K562 (cell line): ENCODE measurements at regions not wholly inside any gene's neighbourhood (a gene's known extent, or its start where the extent isn't known, plus 50 kb on each side); places are given as distances from the start of the nearest gene placed in this dataset.

Experiments
- ATAC-seq: fragments of 200-7000 bp; cut with Tn5 transposase; 3 replicates; pipeline ENCODE4 v1.9.1; 2020; ENCODE audit warnings: moderate library complexity
- BruUV-seq: library from RNA; stranded (reverse); fragments of 400-500 nt; replicated peaks from 2 replicates; lab custom pipeline; 2021; lab: Mats Ljungman, UMichigan
- CTCF ChIA-PET: fragments of 300-600 bp; formaldehyde crosslinking; extraction: SDS; loops from one replicate; lab custom pipeline; 2021; ENCODE audit warnings: low intra/inter-chr PET ratio; lab: Yijun Ruan, JAX
- POLR2A ChIA-PET: fragments of 300-600, 350-650 bp; sonication (Branson Sonifier 250); formaldehyde crosslinking; extraction: SDS; loops from one replicate; lab custom pipeline; 2021; ENCODE audit warnings: antibody characterized with exemption, inconsistent platforms; lab: Yijun Ruan, JAX
- DNase-seq, 4 experiments: peaks; one replicate each; pipeline versions ENCODE4 v3.0.0 to v3.0.0-alpha.2; 2011 to 2018; ENCODE audit warnings: low spot score in 3 of 4, mixed read lengths in 3 of 4; ENCODE audit errors: extremely low read depth in 1 of 4
- FAIRE-seq: peaks from 2 replicates; lab custom pipeline; 2011; peaks lifted over from hg19 to GRCh38; lab: Jason Lieb, UNC
- H2AFZ ChIP-seq: 2 replicates; pipeline ENCODE4 v1.6.0; 2011; ENCODE audit warnings: low read depth, low read length, control low read depth, inconsistent platforms
- H3K27ac ChIP-seq: fragments of 200-600 bp; 3 replicates; pipeline ENCODE4 v1.8.0; 2011; ENCODE audit warnings: low read depth, mild to moderate bottlenecking, control low read depth, inconsistent platforms, low read length, moderate library complexity, mixed read lengths; ENCODE audit errors: extremely low read depth
- H3K27me3 ChIP-seq, 2 experiments: fragments of 300-600 bp in 1 of 2; 2 replicates in 1 of 2; 3 replicates in 1 of 2; pipeline versions ENCODE4 v1.6.0 to v1.8.0; 2011; ENCODE audit warnings: inconsistent platforms in 2 of 2, low read length in 2 of 2, mild to moderate bottlenecking in 1 of 2, mixed read lengths in 1 of 2, moderate library complexity in 1 of 2; ENCODE audit not compliant: control insufficient read depth in 2 of 2, insufficient read depth in 2 of 2
- H3K36me3 ChIP-seq: fragments of 300-600 bp; 3 replicates; pipeline ENCODE4 v1.8.0; 2011; ENCODE audit warnings: mild to moderate bottlenecking, low read length, inconsistent platforms; ENCODE audit not compliant: control insufficient read depth, insufficient read depth
- H3K4me1 ChIP-seq, 2 experiments: fragments of 200-600 bp in 1 of 2; replicated peaks in 1 of 2; 2 replicates in 1 of 2; 3 replicates in 1 of 2; pipeline versions ENCODE4 v1.5.1 to v1.8.0; 2011; ENCODE audit warnings: inconsistent platforms in 2 of 2, low read length in 2 of 2, mild to moderate bottlenecking in 1 of 2, mixed read lengths in 1 of 2, moderate library complexity in 1 of 2; ENCODE audit not compliant: control insufficient read depth in 2 of 2, insufficient read depth in 2 of 2
- H3K4me2 ChIP-seq: 2 replicates; pipeline ENCODE4 v1.6.1; 2011; ENCODE audit warnings: low read length, control low read depth, inconsistent platforms, mixed read lengths; ENCODE audit not compliant: insufficient read depth
- H3K4me3 ChIP-seq: fragments of 200-600 bp; sonication (generic), shearing (Covaris generic); 2 replicates; pipeline ENCODE4 v1.5.1; 2016; ENCODE audit warnings: control low read depth, inconsistent platforms
- H3K79me2 ChIP-seq: fragments of 200-600 bp; 3 replicates; pipeline ENCODE4 v1.8.0; 2011; ENCODE audit warnings: low read length, inconsistent platforms; ENCODE audit not compliant: control insufficient read depth, insufficient read depth
- H3K9ac ChIP-seq, 2 experiments: 2 replicates each; pipeline versions ENCODE4 v1.6.0 to v1.6.1; 2011; ENCODE audit warnings: low read depth in 2 of 2, low read length in 2 of 2, control low read depth in 1 of 2, inconsistent platforms in 1 of 2, mild to moderate bottlenecking in 1 of 2, mixed read lengths in 1 of 2; ENCODE audit not compliant: insufficient read depth in 1 of 2
- H3K9me1 ChIP-seq: one replicate; pipeline ENCODE4 v1.6.0; 2011; ENCODE audit warnings: inconsistent platforms, mild to moderate bottlenecking, low read length, moderate library complexity; ENCODE audit not compliant: control insufficient read depth, insufficient read depth
- H3K9me3 ChIP-seq: replicated peaks from 2 replicates; pipeline ENCODE4 v1.5.1; 2011; ENCODE audit warnings: low read depth, low read length, inconsistent platforms; ENCODE audit not compliant: control insufficient read depth, insufficient read depth
- H4K20me1 ChIP-seq: replicated peaks from 2 replicates; pipeline ENCODE4 v1.6.1; 2011; ENCODE audit warnings: low read length, inconsistent platforms, mixed read lengths; ENCODE audit not compliant: control insufficient read depth, insufficient read depth
- BMI1 ChIP-seq: fragments of 150-350 bp; IDR thresholded peaks from 2 replicates; pipeline ENCODE4 v1.6.1; 2014; ENCODE audit warnings: low read length
- CCNT2 ChIP-seq: IDR thresholded peaks from 2 replicates; pipeline ENCODE4 v1.6.1; 2011; ENCODE audit warnings: borderline replicate concordance, low read depth, mild to moderate bottlenecking, moderate library complexity, mixed read lengths, low read length; ENCODE audit not compliant: insufficient read length; ENCODE audit errors: extremely low read depth
- CTBP1 ChIP-seq: fragments of 450-650 bp; IDR thresholded peaks from 2 replicates; pipeline ENCODE4 v1.6.1; 2016; ENCODE audit warnings: borderline replicate concordance
- E2F1 ChIP-seq: sonication (generic); formaldehyde crosslinking; IDR thresholded peaks from 2 replicates; pipeline ENCODE4 v1.8.1; 2023; ENCODE audit warnings: mild to moderate bottlenecking, missing genetic modification reagents, moderate library complexity
- EHMT2 ChIP-seq: fragments of 450-650 bp; IDR thresholded peaks from 2 replicates; pipeline ENCODE4 v1.6.1; 2018; ENCODE audit warnings: antibody characterized with exemption
- HDAC6 ChIP-seq: IDR thresholded peaks from 2 replicates; pipeline ENCODE4 v1.6.1; 2012; ENCODE audit warnings: low read depth, mild to moderate bottlenecking, control low read depth, inconsistent platforms, low read length, moderate library complexity
- ZBED1 ChIP-seq: IDR thresholded peaks from 2 replicates; pipeline ENCODE4 v1.6.1; 2014
- ZNF3 ChIP-seq: fragments of 250-450 bp; sonication (Bioruptor Pico); IDR thresholded peaks from 2 replicates; pipeline ENCODE4 v1.5.0; 2021; ENCODE audit warnings: mild to moderate bottlenecking, moderate library complexity
- ZNF431 ChIP-seq: sonication (generic); formaldehyde crosslinking; IDR thresholded peaks from 2 replicates; pipeline ENCODE4 v1.8.0; 2022; ENCODE audit warnings: mild to moderate bottlenecking, missing genetic modification reagents
- WGBS: fragments of 100-300 bp; shearing (Covaris generic); methylation state at CpG from one replicate; pipeline ENCODE4 v1.1.6; 2016; ENCODE audit warnings: low coverage, mixed read lengths; ENCODE audit not compliant: insufficient coverage; ENCODE audit errors: missing lambda C conversion rate; 5-methylcytosine and 5-hydroxymethylcytosine counted together
- in situ Hi-C: fragments of 300-500 bp; cut with MboI; formaldehyde crosslinking; loops from 4 replicates; pipeline ENCODE4 v1.15.0; 2018; ENCODE audit warnings: inconsistent platforms, mixed read lengths
- intact Hi-C: fragments of 100-400 bp; cut with micrococcal nuclease; formaldehyde crosslinking; loops from 2 replicates; pipeline ENCODE4 v1.14.2; 2022
- TF ChIP-seq, protein P1 (sequence below): fragments of 450-650 bp; IDR thresholded peaks from 2 replicates; pipeline ENCODE4 v1.6.1; 2016; ENCODE audit warnings: antibody characterized with exemption
- TF ChIP-seq, protein P2 (sequence below): sonication (generic); formaldehyde crosslinking; IDR thresholded peaks from 2 replicates; pipeline ENCODE4 v1.8.0; 2022; ENCODE audit warnings: mild to moderate bottlenecking, low read depth, missing genetic modification reagents
- TF ChIP-seq, protein P3 (sequence below): fragments of 450-650 bp; IDR thresholded peaks from 2 replicates; pipeline ENCODE4 v1.6.1; 2016; ENCODE audit warnings: mild to moderate bottlenecking

DNA sequence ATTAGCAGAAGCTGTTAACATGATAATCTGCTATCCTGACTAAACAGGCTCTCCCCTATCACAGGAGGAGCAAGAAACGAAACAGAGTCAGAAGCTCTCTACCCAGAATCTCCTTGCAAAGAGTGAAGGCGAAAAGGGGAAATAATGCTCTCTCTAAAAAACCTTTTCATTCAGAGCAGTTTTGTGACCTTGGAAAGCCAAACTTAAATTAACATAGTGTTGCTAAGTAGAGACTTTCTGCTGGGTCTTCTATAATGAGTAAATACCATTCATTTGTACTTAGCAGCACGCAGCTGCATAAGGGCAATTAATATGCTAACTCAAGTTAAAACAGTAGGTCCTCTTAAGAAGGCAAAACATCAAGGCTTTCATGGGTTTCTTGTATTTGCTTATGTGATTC, 101.7 kb upstream of the GPR139 start:
- intact Hi-C loops (no loop called here), in situ Hi-C loops (no loop called here)
- H3K4me3 ChIP-seq = no peak overlapping the region
- 0% methylated on average over 3 of the region's 3 CpGs for WGBS
- no peak for DNase-seq
- ChIA-PET CTCF (no interaction called here), POLR2A (interaction anchor here (0.5 kb wide), 1 partner anchor 161 kb away, joined by 3 read pairs; no protein-coding TSS in a partner anchor)
- H4K20me1 ChIP-seq = no peaks in the 10 kb centered on the region; the same call in 1 of the 2 replicates
- H3K9ac ChIP-seq = no peak overlapping the region
- no peaks in the 10 kb centered on the region for H3K9me3 ChIP-seq
- H2AFZ ChIP-seq = no peak overlapping the region
- no peaks in the 10 kb centered on the region for H3K36me3 ChIP-seq
- H3K9me1 ChIP-seq = no peaks in the 10 kb centered on the region
- no peaks in the 10 kb centered on the region for H3K79me2 ChIP-seq
- FAIRE-seq = no peak
- TF ChIP-seq CCNT2 (no peak), CTBP1 (no peak), ZNF3 (CRISPR knock-in tag) (no peak), ZBED1 (no peak), ZNF431 (no peak)
- BruUV-seq = no TSS peak
- no peaks in the 10 kb centered on the region for H3K4me1 ChIP-seq
- H3K4me2 ChIP-seq = no peak overlapping the region
- ATAC-seq = no peak
- no peak overlapping the region for H3K27ac ChIP-seq
- peaks cover 4 to 5% of the 10 kb centered on the region in 2 experiments; a peak in 4 of 5 replicates for H3K27me3 ChIP-seq

DNA sequence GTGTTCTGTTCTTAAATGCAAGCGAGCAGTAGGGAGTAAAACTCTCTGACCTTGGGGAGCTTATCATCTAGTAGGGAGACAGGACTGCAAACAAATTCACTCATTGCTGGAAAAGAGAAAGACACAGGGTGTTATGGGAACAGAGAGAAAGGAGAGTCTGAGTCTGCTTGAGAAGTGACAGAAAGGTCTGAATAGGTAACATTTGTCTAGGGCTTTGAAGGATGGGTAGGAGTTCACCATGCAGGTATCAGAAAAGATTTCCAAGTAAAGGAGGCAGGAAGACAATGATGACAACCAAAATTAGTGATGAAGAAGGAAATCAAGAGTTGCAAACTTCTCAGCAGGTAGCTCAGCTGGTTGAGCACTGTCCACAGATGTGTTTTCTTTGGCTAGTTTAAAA, 93.6 kb upstream of the GPR139 start:
- H2AFZ ChIP-seq = no peak overlapping the region
- no peak overlapping the region for H3K27ac ChIP-seq
- no peaks in the 10 kb centered on the region for H3K4me1 ChIP-seq
- no peak for FAIRE-seq
- BruUV-seq = no TSS peak
- no peaks in the 10 kb centered on the region for H3K9me1 ChIP-seq
- no peaks in the 10 kb centered on the region for H4K20me1 ChIP-seq
- H3K4me2 ChIP-seq = no peak overlapping the region
- intact Hi-C loops = no loop called here
- no peak overlapping the region for H3K9ac ChIP-seq
- POLR2A ChIA-PET = no interaction called here
- H3K4me3 ChIP-seq = no peak overlapping the region
- CTCF ChIA-PET = no interaction called here
- DNase-seq = no peak
- H3K79me2 ChIP-seq = no peaks in the 10 kb centered on the region
- no peak for ATAC-seq
- in situ Hi-C loops = no loop called here
- H3K9me3 ChIP-seq = no peaks in the 10 kb centered on the region
- no peaks in the 10 kb centered on the region for H3K36me3 ChIP-seq
- H3K27me3 ChIP-seq = peaks cover 0 to 5% of the 10 kb centered on the region in 2 experiments; a peak in 3 of 5 replicates
- WGBS = 8% methylated on average over 1 of the region's 1 CpG
- TF ChIP-seq EHMT2 = no peak
- TF ChIP-seq BMI1 = no peak
- TF ChIP-seq HDAC6 = no peak
- TF ChIP-seq, protein P1, sequence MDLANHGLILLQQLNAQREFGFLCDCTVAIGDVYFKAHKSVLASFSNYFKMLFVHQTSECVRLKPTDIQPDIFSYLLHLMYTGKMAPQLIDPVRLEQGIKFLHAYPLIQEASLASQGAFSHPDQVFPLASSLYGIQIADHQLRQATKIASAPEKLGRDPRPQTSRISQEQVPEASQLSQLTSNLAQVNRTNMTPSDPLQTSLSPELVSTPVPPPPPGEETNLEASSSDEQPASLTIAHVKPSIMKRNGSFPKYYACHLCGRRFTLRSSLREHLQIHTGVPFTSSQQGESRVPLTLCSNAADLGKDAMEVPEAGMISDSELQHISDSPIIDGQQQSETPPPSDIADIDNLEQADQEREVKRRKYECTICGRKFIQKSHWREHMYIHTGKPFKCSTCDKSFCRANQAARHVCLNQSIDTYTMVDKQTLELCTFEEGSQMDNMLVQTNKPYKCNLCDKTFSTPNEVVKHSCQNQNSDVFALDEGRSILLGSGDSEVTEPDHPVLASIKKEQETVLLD = no peak
- TF ChIP-seq, protein P2, sequence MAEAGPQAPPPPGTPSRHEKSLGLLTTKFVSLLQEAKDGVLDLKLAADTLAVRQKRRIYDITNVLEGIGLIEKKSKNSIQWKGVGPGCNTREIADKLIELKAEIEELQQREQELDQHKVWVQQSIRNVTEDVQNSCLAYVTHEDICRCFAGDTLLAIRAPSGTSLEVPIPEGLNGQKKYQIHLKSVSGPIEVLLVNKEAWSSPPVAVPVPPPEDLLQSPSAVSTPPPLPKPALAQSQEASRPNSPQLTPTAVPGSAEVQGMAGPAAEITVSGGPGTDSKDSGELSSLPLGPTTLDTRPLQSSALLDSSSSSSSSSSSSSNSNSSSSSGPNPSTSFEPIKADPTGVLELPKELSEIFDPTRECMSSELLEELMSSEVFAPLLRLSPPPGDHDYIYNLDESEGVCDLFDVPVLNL = no peak
- TF ChIP-seq E2F1 (CRISPR knock-in tag) = no peak
- TF ChIP-seq, protein P3, sequence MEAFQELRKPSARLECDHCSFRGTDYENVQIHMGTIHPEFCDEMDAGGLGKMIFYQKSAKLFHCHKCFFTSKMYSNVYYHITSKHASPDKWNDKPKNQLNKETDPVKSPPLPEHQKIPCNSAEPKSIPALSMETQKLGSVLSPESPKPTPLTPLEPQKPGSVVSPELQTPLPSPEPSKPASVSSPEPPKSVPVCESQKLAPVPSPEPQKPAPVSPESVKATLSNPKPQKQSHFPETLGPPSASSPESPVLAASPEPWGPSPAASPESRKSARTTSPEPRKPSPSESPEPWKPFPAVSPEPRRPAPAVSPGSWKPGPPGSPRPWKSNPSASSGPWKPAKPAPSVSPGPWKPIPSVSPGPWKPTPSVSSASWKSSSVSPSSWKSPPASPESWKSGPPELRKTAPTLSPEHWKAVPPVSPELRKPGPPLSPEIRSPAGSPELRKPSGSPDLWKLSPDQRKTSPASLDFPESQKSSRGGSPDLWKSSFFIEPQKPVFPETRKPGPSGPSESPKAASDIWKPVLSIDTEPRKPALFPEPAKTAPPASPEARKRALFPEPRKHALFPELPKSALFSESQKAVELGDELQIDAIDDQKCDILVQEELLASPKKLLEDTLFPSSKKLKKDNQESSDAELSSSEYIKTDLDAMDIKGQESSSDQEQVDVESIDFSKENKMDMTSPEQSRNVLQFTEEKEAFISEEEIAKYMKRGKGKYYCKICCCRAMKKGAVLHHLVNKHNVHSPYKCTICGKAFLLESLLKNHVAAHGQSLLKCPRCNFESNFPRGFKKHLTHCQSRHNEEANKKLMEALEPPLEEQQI = no peak
